Pancreas (tissue), 10 donors: ENCODE measurements at regions not wholly inside any gene's neighbourhood (a gene's known extent, or its start where the extent isn't known, plus 50 kb on each side); places are given as distances from the start of the nearest gene placed in this dataset.

Experiments used
- ATAC-seq, 4 donors: fragments of 200-7000 bp; cut with Tn5 transposase; one replicate each; pipeline versions ENCODE4 v1.8.0 to v1.9.1; 2020; ENCODE audit warnings: mild to moderate bottlenecking in 4 of 4, moderate library complexity in 4 of 4
- DNase-seq, 6 donors: peaks; one replicate each; pipeline ENCODE4 v3.0.0-alpha.2; 2020
- FAIRE-seq: peaks from 2 replicates; lab custom pipeline; 2012; peaks lifted over from hg19 to GRCh38; lab: Jason Lieb, UNC
- H3K27ac ChIP-seq, 4 donors: fragments of 200-600 bp; sonication (generic); 1 replicate in 3 of 4; 2 replicates in 1 of 4; pipeline versions ENCODE4 v1.5.0 to v1.8.0; 2020
- H3K27me3 ChIP-seq, 4 donors: fragments of 200-600 bp; one replicate each; pipeline ENCODE4 v1.8.0; 2021
- H3K36me3 ChIP-seq, 3 donors: fragments of 200-600 bp; sonication (generic) in 1 of 3; one replicate each; pipeline versions ENCODE4 v1.5.0 to v1.8.0; 2020 to 2021
- H3K4me1 ChIP-seq, 3 donors: fragments of 200-600 bp; one replicate each; pipeline ENCODE4 v1.8.0; 2021
- H3K4me3 ChIP-seq, 4 donors: fragments of 200-600 bp; sonication (generic) in 2 of 4; one replicate each; pipeline versions ENCODE4 v1.5.0 to v1.8.0; 2020 to 2021
- H3K9me3 ChIP-seq, 4 donors: fragments of 200-600 bp; one replicate each; pipeline ENCODE4 v1.8.0; 2021
- CTCF ChIP-seq, 4 donors: fragments of 200-600 bp; sonication (generic) in 3 of 4; IDR thresholded peaks; one replicate each; pipeline versions ENCODE4 v1.5.0 to v1.8.0; 2021; ENCODE audit warnings: antibody characterized with exemption in 4 of 4
- WGBS, 2 donors: extraction: QIAGEN DNeasy Blood & Tissue Kit; methylation state at CpG; one replicate each; pipeline ENCODE4 v1.1.7; 2013; 5-methylcytosine and 5-hydroxymethylcytosine counted together
- intact Hi-C, 3 donors: fragments of 100-400 bp; cut with DNase I; formaldehyde crosslinking; loops; one replicate each; pipeline versions ENCODE4 v1.11.1 to v1.14.2; 2022
- donor health status: healthy with polysubstance abuse.
- donor health status: DM: no; HTN: no; CAD: no; lungs with moderate emphysema.
- donor health status: DM: no; HTN: no; CAD: no.
- donor health status: control.
- donor health status: control.
- donor health status: Bipolar disorder and iron deficiency.
- donor health status: DM: yes; HTN: yes; CAD: no.
- donor health status: DM: no; HTN: no; CAD: no.
- donor health status: DM: no; HTN: no; CAD: no.
- donor health status: DM: yes; HTN: yes; CAD: no.

DNA sequence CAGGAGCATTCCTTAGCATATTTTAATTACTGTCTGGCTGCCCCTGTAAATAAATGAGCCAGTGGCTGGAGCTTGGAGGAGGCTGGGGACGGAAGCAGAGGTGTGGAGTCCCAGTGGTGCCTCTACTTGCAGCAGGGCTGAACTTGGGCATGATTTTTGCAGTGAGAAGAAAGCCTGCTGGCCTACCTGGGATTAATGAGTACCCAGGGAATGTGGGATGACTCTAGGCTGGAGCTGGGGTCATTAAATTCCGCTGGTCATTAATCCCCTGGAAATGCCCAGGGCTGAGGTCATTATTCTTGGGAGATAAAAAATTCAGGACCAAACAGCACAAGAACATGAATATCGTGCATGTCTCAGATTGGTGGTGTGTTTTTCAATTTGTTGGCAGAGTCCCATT is 753.3 kb downstream of the VRK1 start:
- no peaks in the 10 kb centered on the region for H3K36me3 ChIP-seq
- no peak overlapping the region for H3K4me3 ChIP-seq
- H3K27me3 ChIP-seq: peaks cover 0 to 9% (median 0%) of the 10 kb centered on the region in 4 donors
- H3K27ac ChIP-seq: no peak overlapping the region
- WGBS, 2 donors: 48 to 53% methylated on average over 3 of the region's 3 CpGs
- no peak for ATAC-seq
- no peak for DNase-seq
- intact Hi-C loops: loop anchor here in 1 of 3 donors (10.0 kb wide), 1 partner anchor 984 kb away; no protein-coding TSS in a partner anchor
- no peaks in the 10 kb centered on the region for H3K9me3 ChIP-seq
- no peaks in the 10 kb centered on the region for H3K4me1 ChIP-seq
- TF ChIP-seq CTCF (IDR thresholded peaks at IDR 0.05): no peak
- no peak for FAIRE-seq

DNA sequence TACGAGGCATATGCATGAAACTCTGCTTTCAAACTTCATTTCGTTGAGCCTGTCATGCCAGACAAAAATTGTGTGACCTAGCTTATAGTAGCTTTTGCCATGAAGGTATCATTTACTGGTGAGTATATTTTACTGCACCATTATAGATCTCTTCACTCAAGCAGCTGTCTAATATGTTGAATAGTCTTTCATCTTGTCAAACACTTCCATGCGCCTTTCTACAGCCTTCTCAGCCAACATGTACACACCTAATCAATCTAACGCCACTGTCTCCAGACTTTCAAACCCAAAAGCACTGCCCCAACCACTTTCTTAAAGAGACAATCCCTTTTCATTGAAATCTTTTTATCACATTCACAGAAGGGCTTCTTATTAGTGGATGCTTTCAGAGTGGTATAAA is 757.4 kb downstream of the VRK1 start:
- peaks cover 0 to 6% (median 2%) of the 10 kb centered on the region in 4 donors for H3K27me3 ChIP-seq
- no peak for FAIRE-seq
- H3K36me3 ChIP-seq: no peaks in the 10 kb centered on the region

GRCh38 chr14:97564334-97564733 is 767.2 kb downstream of the VRK1 start:
- intact Hi-C loops: no loop called here
- Histone ChIP-seq H3K27ac (no peak overlapping the region), H3K27me3 (no peaks in the 10 kb centered on the region), H3K9me3 (no peaks in the 10 kb centered on the region), H3K4me1 (no peaks in the 10 kb centered on the region), H3K36me3 (no peaks in the 10 kb centered on the region), H3K4me3 (no peak overlapping the region)
- ATAC-seq (no peak), FAIRE-seq (no peak), DNase-seq (no peak)
- WGBS, 2 donors: 44 to 51% methylated on average over 3 of the region's 3 CpGs
- TF ChIP-seq CTCF (IDR thresholded peaks at IDR 0.05): no peak

More for the DNA sequence above, 757.4 kb downstream of the VRK1 start:
- WGBS, 2 donors: 38 to 48% methylated on average over 4 of the region's 4 CpGs
- ATAC-seq (no peak), DNase-seq (no peak)
- no peaks in the 10 kb centered on the region for H3K9me3 ChIP-seq
- no peak overlapping the region for H3K4me3 ChIP-seq
- H3K4me1 ChIP-seq: no peaks in the 10 kb centered on the region
- no peak overlapping the region for H3K27ac ChIP-seq
- TF ChIP-seq CTCF (IDR thresholded peaks at IDR 0.05): no peak
- intact Hi-C loops: loop anchor here in 1 of 3 donors (10.0 kb wide), 1 partner anchor 980 kb away; no protein-coding TSS in a partner anchor

- FAIRE-seq (no peak), DNase-seq (no peak), ATAC-seq (no peak)
- no peak overlapping the region for H3K27ac ChIP-seq
- H3K36me3 ChIP-seq: no peaks in the 10 kb centered on the region
- intact Hi-C loops: no loop called here
- TF ChIP-seq CTCF (IDR thresholded peaks at IDR 0.05): no peak
- H3K27me3 ChIP-seq: no peaks in the 10 kb centered on the region
- no peaks in the 10 kb centered on the region for H3K9me3 ChIP-seq
- no peaks in the 10 kb centered on the region for H3K4me1 ChIP-seq
- 72 to 77% methylated on average over 5 of the region's 5 CpGs for WGBS, 2 donors
- H3K4me3 ChIP-seq: no peak overlapping the region
These were observed 774.0 kb downstream of the VRK1 start for GRCh38 chr14:97571201-97571600.

DNA sequence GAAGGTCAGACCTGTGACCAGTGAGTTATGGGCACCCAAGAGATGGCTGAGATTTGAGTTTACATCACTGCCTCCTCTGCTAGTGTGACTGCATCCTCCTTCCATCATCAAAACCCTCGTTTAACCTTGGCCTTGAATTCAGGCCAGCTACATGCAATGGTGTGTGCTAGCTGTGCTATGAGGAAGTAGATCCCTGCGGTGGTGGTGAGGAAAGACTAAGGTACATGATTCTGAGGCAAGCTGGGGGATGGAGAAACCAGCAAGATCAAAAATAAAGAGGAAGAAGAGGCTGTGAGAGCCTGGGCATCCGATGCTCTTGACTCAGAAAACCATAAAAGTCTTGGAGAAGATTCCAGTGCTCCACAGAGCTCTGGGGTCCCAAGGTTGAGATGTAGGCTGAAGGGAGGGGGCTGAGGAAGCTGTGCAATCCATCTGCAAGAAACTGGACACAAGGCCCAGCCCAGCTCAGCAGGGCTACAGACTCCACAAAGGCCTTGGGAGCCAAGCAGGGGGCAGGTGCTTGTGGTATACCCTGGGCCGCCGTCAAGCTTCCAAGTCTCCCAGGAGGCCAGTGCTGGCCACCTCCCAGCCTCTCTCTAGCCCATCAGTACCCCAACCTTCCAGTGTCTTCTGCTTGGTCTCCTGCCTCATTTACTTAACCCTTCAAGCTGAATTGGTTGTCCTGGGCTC is 774.8 kb downstream of the VRK1 start:
- intact Hi-C loops: no loop called here
- Histone ChIP-seq H3K4me3 (no peak overlapping the region), H3K27me3 (no peaks in the 10 kb centered on the region), H3K4me1 (no peaks in the 10 kb centered on the region), H3K36me3 (no peaks in the 10 kb centered on the region), H3K27ac (no peak overlapping the region), H3K9me3 (no peaks in the 10 kb centered on the region)
- TF ChIP-seq CTCF (IDR thresholded peaks at IDR 0.05): no peak
- ATAC-seq (no peak), DNase-seq (no peak), FAIRE-seq (no peak)
- 48 to 56% methylated on average over 5 of the region's 5 CpGs for WGBS, 2 donors
